RWPE1 (cell line): ENCODE measurements at regions not wholly inside any gene's neighbourhood (a gene's known extent, or its start where the extent isn't known, plus 50 kb on each side); places are given as distances from the start of the nearest gene placed in this dataset.

Experiments used
- CTCF ChIA-PET: fragments of 350-600 bp; sonication (Branson Sonifier 250); formaldehyde crosslinking; extraction: SDS; loops from one replicate; lab custom pipeline; 2021; lab: Yijun Ruan, JAX
- POLR2A ChIA-PET: fragments of 400-600 bp; formaldehyde crosslinking; extraction: SDS; loops from one replicate; lab custom pipeline; 2020; ENCODE audit warnings: antibody characterized with exemption; ENCODE audit not compliant: low non-redundant PET; lab: Yijun Ruan, JAX
- DNase-seq: peaks from one replicate; pipeline ENCODE4 v3.0.0; 2012; ENCODE audit warnings: low spot score
- H3K27ac ChIP-seq: fragments of 450-650 bp; 2 replicates; pipeline ENCODE4 v1.5.1; 2017
- TF ChIP-seq, protein P1 (sequence below): fragments of 450-650 bp; conservative IDR thresholded peaks from 2 replicates; pipeline ENCODE4 v1.5.1; 2017; ENCODE audit warnings: low read depth, mild to moderate bottlenecking

DNA sequence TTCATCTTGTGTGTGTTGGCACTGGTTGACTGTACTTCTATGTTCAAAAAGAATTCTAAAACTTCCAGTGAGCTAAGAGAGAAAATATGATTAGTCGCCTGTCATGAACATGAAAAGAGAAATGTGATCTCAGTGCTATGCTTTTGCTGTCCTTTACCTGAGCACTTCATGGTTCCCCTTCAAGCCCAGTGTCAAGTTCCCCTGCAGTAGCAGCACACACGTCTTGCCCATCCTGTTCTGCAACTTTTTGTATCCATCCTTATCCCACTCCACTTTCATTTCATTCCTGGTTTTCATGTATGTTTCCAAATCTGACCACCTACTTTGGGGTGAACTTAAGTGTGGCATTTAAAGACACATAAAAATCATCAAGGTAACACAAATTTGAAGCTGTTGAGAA is 848.0 kb upstream of the USP15 start:
- DNase-seq: no peak
- TF ChIP-seq, protein P1, sequence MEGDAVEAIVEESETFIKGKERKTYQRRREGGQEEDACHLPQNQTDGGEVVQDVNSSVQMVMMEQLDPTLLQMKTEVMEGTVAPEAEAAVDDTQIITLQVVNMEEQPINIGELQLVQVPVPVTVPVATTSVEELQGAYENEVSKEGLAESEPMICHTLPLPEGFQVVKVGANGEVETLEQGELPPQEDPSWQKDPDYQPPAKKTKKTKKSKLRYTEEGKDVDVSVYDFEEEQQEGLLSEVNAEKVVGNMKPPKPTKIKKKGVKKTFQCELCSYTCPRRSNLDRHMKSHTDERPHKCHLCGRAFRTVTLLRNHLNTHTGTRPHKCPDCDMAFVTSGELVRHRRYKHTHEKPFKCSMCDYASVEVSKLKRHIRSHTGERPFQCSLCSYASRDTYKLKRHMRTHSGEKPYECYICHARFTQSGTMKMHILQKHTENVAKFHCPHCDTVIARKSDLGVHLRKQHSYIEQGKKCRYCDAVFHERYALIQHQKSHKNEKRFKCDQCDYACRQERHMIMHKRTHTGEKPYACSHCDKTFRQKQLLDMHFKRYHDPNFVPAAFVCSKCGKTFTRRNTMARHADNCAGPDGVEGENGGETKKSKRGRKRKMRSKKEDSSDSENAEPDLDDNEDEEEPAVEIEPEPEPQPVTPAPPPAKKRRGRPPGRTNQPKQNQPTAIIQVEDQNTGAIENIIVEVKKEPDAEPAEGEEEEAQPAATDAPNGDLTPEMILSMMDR: no peak
- POLR2A ChIA-PET: no interaction called here
- CTCF ChIA-PET: no interaction called here
- H3K27ac ChIP-seq: no peak overlapping the region

DNA sequence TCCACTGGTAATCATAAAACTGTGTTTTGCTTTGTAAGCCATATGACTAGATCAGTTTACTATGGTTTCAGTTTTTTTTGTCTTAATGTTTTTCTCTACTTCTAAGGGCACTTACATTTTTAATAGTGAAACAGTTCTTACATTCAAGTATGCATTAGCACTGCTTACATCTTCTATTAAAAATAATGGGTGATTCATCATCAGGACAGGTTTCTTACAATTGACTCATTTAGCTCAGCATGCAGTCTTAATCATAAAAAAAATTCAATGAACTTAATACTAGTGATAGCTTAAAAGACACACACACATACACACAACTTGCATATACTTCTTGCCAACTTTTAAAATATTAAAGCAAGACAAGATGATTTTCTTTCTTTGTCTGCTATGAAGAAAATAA is 845.7 kb upstream of the USP15 start:
- no peak overlapping the region for H3K27ac ChIP-seq
- no peak for DNase-seq
- TF ChIP-seq, protein P1: no peak
- CTCF ChIA-PET: no interaction called here
- POLR2A ChIA-PET: no interaction called here

DNA sequence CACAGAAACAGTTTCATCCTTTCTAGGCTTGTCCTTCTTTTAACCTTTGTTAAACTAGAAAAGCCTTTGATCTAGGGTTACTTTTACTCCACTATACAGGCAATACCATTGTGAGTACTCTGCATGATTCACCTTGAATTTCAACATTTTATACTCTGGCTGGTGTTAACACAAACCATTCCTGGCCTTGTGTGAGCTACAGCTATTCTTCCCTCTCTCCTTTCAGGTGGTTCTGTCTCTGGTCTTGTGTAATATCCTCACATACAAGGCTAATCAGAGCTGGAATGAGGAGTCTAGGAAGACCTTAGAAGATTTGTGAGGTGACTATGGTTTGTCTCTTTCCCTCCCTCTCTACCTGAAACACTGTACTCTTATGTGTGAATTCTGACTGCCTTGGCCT is 837.4 kb upstream of the USP15 start:
- TF ChIP-seq, protein P1: no peak
- POLR2A ChIA-PET: no interaction called here
- DNase-seq: no peak
- CTCF ChIA-PET: no interaction called here
- no peak overlapping the region for H3K27ac ChIP-seq

DNA sequence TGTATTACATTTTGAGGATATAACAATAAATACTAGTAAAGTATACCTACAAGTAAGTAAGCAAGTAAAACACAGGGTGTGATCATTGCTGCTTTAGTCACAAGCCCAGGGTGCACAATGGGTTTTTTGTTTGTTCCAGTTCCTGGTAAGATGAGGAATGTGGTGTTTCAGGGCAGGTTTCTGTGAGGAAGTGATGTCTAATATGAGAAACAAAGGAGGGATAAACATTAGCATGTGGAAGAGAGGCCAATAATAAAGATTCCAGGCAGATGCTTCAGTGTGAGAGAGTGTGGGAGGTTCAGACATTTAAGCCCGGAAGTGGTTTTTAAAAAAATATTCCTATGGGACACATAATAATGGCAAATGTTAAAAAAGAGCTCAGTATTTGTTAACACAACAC is 808.1 kb upstream of the USP15 start:
- POLR2A ChIA-PET: no interaction called here
- TF ChIP-seq, protein P1: no peak

DNA sequence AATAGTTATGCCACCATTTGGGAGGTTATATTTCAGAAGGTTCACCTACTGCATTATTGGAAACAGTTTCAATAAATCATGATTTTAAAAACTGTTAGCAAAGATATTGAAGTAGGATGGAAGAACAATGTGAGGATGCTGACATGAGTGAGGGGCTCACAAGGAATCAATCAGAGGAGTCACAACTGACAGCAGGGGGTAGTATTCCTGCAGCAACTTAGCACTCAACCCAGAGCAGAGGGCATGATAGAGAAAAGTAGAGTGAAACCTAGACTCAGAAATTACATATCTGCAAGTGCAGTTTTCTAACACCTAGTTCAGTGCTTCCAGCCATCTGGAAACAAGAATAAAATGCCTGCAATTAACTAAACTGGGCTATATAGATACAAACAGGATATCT is 772.5 kb upstream of the USP15 start:
- TF ChIP-seq, protein P1: no peak
- ChIA-PET CTCF (interaction anchor here (0.6 kb wide), 1 partner anchor 12 kb away, joined by 3 read pairs; no protein-coding TSS in a partner anchor), POLR2A (no interaction called here)
- DNase-seq: no peak
- no peak overlapping the region for H3K27ac ChIP-seq

More for the DNA sequence above, 808.1 kb upstream of the USP15 start:
- DNase-seq: peak; percentile 17
- H3K27ac ChIP-seq: no peak overlapping the region
- CTCF ChIA-PET: no interaction called here

DNA sequence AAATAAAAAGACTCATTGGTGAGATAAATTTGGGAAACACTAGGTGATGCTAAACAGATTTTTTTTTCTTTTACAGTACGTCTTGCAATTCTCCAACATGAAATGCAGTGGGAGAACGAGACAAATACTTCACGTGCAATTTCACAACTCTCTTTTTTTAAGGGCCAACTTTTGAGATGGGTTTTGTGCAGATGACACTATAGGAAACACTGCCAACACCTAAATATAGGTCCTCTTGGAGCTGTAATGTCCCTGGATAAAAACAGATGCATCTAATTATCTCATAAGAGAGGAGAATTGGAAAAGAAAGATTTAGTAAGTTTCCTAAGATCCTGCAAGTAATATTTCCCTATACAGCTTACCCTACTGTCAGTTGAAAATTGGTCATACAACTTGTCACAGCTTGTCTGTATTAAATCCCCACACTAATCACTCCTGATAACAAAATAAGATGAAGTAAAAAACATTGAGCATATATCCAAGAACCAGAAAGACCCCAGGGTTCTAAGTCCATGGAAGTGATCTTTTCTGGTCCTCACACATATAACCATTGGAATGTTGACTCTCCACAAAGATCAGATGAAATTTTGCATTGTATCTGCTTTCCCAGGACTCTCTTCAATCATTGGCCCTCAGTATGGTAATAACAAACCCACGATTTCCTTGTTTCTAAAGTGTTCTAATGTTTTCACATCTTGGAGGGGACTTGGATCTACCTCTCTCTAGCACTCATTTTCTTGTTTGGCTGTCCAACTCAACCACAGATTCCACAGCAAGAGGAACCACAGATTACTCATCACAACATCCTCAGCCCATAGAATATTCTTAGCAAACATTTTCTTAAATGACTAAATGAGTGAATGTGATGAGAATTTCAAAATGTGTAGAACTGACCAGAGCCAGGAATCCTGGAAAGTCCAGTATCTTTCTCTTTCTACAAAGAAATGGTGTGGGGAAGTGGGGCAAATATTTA is 769.4 kb upstream of the USP15 start:
- CTCF ChIA-PET: no interaction called here
- no peak overlapping the region for H3K27ac ChIP-seq
- DNase-seq: peak; percentile 18
- TF ChIP-seq, protein P1: no peak
- POLR2A ChIA-PET: no interaction called here
